RWPE2 (cell line): ENCODE measurements at regions not wholly inside any gene's neighbourhood (a gene's known extent, or its start where the extent isn't known, plus 50 kb on each side); places are given as distances from the start of the nearest gene placed in this dataset.

Source experiments
- ATAC-seq: fragments of 200-7000 bp; cut with Tn5 transposase; 3 replicates; pipeline ENCODE4 v1.9.1; 2021; ENCODE audit warnings: low read depth
- DNase-seq: peaks from one replicate; pipeline ENCODE4 v3.0.0-alpha.2; 2020; ENCODE audit warnings: low spot score
- H3K27ac ChIP-seq: fragments of 450-650 bp; 2 replicates; pipeline ENCODE4 v1.5.1; 2017; ENCODE audit warnings: mild to moderate bottlenecking; ENCODE audit not compliant: poor library complexity, severe bottlenecking
- H3K27me3 ChIP-seq: fragments of 250-450 bp; sonication (Bioruptor Pico); 2 replicates; pipeline ENCODE4 v1.5.1; 2021; ENCODE audit warnings: mild to moderate bottlenecking, moderate library complexity; ENCODE audit not compliant: insufficient read depth, poor library complexity, severe bottlenecking
- H3K36me3 ChIP-seq: fragments of 250-450 bp; sonication (Bioruptor Pico); 2 replicates; pipeline ENCODE4 v1.5.1; 2020; ENCODE audit warnings: low read depth, mild to moderate bottlenecking, moderate library complexity
- H3K4me1 ChIP-seq: fragments of 250-450 bp; sonication (Bioruptor Pico); 2 replicates; pipeline ENCODE4 v1.5.1; 2021; ENCODE audit warnings: mild to moderate bottlenecking, moderate library complexity; ENCODE audit not compliant: insufficient read depth, poor library complexity, severe bottlenecking
- H3K4me3 ChIP-seq: fragments of 250-450 bp; sonication (Bioruptor Pico); 2 replicates; pipeline ENCODE4 v1.5.1; 2021; ENCODE audit warnings: mild to moderate bottlenecking, moderate library complexity; ENCODE audit not compliant: severe bottlenecking
- H3K9me3 ChIP-seq: fragments of 250-450 bp; sonication (Bioruptor Pico); 2 replicates; pipeline ENCODE4 v1.5.1; 2021; ENCODE audit warnings: mild to moderate bottlenecking, moderate library complexity; ENCODE audit not compliant: severe bottlenecking
- TF ChIP-seq, protein P1 (sequence below): fragments of 450-650 bp; IDR thresholded peaks from one replicate; pipeline ENCODE4 v1.5.1; 2017; ENCODE audit warnings: mild to moderate bottlenecking, moderate library complexity; ENCODE audit not compliant: poor library complexity, severe bottlenecking

DNA sequence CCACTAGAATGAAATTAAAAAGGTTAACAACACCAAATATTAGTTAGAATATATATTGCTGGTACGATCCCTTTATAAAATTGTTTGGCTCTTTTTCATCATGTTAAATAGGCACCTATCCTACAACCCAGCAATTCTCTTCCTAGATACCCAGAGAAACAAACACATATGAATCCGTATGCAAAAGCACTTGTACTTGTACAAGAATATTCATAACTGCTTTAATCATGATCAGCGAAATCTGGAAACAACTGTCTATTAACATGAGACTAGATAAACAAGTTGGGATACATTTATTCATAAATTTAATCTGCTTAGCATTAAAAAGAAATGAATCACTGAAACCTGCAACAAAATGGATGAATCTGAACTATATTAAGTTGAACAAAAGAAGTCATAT is 113.7 kb upstream of the MAP1B start:
- ATAC-seq (no peak), DNase-seq (no peak)
- TF ChIP-seq, protein P1, sequence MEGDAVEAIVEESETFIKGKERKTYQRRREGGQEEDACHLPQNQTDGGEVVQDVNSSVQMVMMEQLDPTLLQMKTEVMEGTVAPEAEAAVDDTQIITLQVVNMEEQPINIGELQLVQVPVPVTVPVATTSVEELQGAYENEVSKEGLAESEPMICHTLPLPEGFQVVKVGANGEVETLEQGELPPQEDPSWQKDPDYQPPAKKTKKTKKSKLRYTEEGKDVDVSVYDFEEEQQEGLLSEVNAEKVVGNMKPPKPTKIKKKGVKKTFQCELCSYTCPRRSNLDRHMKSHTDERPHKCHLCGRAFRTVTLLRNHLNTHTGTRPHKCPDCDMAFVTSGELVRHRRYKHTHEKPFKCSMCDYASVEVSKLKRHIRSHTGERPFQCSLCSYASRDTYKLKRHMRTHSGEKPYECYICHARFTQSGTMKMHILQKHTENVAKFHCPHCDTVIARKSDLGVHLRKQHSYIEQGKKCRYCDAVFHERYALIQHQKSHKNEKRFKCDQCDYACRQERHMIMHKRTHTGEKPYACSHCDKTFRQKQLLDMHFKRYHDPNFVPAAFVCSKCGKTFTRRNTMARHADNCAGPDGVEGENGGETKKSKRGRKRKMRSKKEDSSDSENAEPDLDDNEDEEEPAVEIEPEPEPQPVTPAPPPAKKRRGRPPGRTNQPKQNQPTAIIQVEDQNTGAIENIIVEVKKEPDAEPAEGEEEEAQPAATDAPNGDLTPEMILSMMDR: no peak
- H3K36me3 ChIP-seq: no peaks in the 10 kb centered on the region
- H3K27me3 ChIP-seq: peaks cover 7% of the 10 kb centered on the region
- no peaks in the 10 kb centered on the region for H3K9me3 ChIP-seq
- no peaks in the 10 kb centered on the region for H3K4me1 ChIP-seq
- H3K4me3 ChIP-seq: no peak overlapping the region
- H3K27ac ChIP-seq: no peak overlapping the region

DNA sequence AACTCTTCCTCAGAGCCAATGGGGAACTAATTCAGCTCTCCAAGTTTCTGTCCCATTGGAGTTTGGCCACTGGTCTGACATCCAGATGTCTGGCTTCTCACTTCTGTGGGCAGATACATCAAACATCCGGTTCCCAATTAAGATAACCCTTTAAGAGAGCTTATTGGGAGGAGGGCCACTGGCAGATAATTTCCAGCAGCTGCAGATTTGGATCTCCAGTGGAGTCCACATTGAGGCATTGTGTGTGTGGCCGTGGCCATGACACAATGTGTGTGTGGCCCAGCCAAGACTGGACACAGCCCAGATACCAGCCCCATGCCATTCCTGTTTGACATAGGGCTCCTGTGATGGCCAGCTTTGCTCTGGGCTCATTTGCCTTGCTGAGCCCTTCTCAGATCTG is 110.5 kb upstream of the MAP1B start:
- ATAC-seq: no peak
- Histone ChIP-seq H3K9me3 (no peaks in the 10 kb centered on the region), H3K27ac (no peak overlapping the region), H3K4me3 (no peak overlapping the region), H3K36me3 (no peaks in the 10 kb centered on the region), H3K4me1 (no peaks in the 10 kb centered on the region), H3K27me3 (peaks cover 4% of the 10 kb centered on the region)
- no peak for DNase-seq
- TF ChIP-seq, protein P1: no peak

DNA sequence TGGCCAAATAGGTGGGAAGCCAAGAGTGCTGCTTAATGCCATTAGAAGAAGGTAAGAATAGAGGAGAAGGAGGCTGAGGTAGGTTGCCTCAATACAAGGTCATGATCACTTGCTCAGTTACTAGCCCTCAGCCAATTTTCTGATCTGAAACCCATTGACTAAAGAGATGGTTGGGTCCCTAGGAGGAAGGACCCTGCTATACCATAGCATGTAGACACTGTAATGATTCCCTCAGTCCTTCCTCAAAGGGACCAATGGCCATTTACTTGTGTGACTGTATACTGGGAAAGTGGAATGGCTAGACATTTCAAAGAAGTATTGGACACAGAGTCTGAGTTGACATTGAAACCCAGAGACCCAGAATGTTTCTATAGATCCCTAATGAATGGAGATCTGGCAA is 108.5 kb upstream of the MAP1B start:
- no peaks in the 10 kb centered on the region for H3K36me3 ChIP-seq
- H3K4me1 ChIP-seq: no peaks in the 10 kb centered on the region
- no peak overlapping the region for H3K4me3 ChIP-seq
- H3K27me3 ChIP-seq: no peaks in the 10 kb centered on the region
- ATAC-seq (no peak), DNase-seq (no peak)
- no peak overlapping the region for H3K27ac ChIP-seq
- TF ChIP-seq, protein P1: no peak
- no peaks in the 10 kb centered on the region for H3K9me3 ChIP-seq

DNA sequence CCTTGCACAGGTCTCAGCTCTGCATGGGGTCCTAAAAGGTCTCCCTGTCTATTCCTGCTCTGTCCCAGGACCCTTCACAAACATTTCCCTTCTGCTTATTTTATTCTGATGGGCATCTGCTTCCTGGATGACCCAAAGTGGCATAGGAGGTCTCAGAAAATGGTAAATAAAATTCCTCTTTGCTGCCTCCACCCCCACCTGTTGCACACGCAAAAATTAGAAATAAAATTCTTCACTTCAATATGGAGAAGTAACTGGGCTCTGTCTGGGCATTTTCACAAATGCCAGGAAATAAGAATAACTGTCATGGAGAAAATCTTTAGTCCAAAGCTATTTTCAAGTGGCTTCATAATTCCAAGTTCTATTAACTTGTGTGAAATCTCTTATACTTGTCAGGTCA is 106.6 kb upstream of the MAP1B start:
- H3K4me3 ChIP-seq: no peak overlapping the region
- no peaks in the 10 kb centered on the region for H3K27me3 ChIP-seq
- TF ChIP-seq, protein P1: no peak
- ATAC-seq (no peak), DNase-seq (no peak)
- no peaks in the 10 kb centered on the region for H3K9me3 ChIP-seq
- no peaks in the 10 kb centered on the region for H3K36me3 ChIP-seq
- H3K27ac ChIP-seq: no peak overlapping the region
- H3K4me1 ChIP-seq: no peaks in the 10 kb centered on the region

DNA sequence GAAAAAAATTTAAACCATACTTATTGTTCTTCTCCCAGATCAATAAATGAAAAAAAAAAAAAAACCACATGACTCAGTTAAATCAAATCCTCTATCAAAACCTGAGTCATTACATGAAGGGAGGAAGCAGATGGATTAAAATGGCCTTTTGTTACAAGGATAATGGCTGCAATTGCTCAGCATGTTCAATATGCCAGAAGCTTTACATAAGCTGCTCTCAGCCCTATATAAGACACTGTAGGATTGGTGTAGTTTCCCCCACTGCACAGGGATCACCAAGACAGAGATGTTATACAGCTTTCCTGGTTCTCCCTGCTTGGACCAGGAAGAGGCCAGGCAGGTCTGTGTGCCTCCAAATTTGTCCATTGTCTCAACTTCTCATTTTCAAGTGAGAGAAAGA is 101.6 kb upstream of the MAP1B start:
- ATAC-seq: no peak
- Histone ChIP-seq H3K9me3 (no peaks in the 10 kb centered on the region), H3K4me1 (no peaks in the 10 kb centered on the region), H3K4me3 (no peak overlapping the region), H3K27ac (no peak overlapping the region), H3K27me3 (no peaks in the 10 kb centered on the region), H3K36me3 (no peaks in the 10 kb centered on the region)
- TF ChIP-seq, protein P1: no peak
- no peak for DNase-seq
